Adipose tissue (tissue), 3 donors: ENCODE measurements at regions not wholly inside any gene's neighbourhood (a gene's known extent, or its start where the extent isn't known, plus 50 kb on each side); places are given as distances from the start of the nearest gene placed in this dataset.

ENCODE experiments used
- H3K27ac ChIP-seq: one replicate; pipeline ENCODE4 v1.5.1; 2013; ENCODE audit warnings: low read depth, low read length
- WGBS, 3 donors: extraction: QIAGEN DNeasy Blood & Tissue Kit; methylation state at CpG; one replicate each; pipeline ENCODE4 v1.1.7; 2013; 5-methylcytosine and 5-hydroxymethylcytosine counted together
- donor health status: healthy with polysubstance abuse.
- donor health status: Bipolar disorder and iron deficiency.
- donor health status: healthy.

GRCh38 chr17:68784431-68784830 lies 170.8 kb downstream of the ABCA8 start:
- H3K27ac ChIP-seq: no peak overlapping the region
- 80 to 91% (median 88%) methylated on average over 3 of the region's 3 CpGs for WGBS, 3 donors

DNA sequence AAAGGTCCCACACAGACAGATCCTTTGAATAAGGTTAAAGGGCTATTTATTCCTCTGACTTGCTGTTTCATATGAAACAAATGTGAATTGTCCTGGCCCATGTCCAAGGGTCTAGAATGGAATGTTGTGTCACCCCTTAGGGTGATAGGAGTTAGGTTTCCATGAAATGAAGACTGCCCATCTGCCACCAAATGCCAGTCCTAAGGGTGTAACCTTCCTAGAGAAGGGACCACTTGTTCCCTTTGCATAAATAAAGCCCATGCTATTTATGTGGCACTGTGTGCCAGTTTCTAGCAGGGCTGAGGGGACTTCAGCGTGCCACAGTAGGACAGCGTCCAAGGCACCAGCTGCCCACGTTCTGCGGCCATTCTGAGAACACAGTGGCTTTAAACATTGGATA lies 171.3 kb downstream of the ABCA8 start:
- no peak overlapping the region for H3K27ac ChIP-seq
- 84 to 90% (median 87%) methylated on average over 4 of the region's 4 CpGs for WGBS, 3 donors

- 60 to 83% (median 74%) methylated on average over 1 of the region's 1 CpG for WGBS, 3 donors
- no peak overlapping the region for H3K27ac ChIP-seq
These were observed 172.4 kb downstream of the ABCA8 start for GRCh38 chr17:68782789-68783188.

DNA sequence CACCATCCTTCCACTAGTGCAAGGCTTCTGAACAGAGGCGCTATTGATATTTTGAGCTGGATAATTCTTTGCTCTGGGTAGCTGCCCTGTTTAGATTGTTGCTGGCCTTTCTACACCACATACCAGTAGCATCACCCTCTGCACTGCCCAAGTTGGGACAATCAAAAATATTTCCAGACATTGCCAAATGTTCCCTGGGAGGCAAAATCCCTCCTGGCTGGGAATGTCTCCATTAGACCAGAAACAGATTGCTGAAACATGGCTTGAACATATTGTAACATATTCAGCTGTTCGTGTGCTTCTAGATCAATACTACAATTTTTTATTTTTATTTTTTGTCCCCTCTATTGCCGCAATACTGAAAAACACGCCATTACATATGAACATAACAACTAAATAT lies 174.6 kb downstream of the ABCA8 start:
- no peak overlapping the region for H3K27ac ChIP-seq
- WGBS, 3 donors: 90 to 95% (median 95%) methylated on average over 4 of the region's 4 CpGs

DNA sequence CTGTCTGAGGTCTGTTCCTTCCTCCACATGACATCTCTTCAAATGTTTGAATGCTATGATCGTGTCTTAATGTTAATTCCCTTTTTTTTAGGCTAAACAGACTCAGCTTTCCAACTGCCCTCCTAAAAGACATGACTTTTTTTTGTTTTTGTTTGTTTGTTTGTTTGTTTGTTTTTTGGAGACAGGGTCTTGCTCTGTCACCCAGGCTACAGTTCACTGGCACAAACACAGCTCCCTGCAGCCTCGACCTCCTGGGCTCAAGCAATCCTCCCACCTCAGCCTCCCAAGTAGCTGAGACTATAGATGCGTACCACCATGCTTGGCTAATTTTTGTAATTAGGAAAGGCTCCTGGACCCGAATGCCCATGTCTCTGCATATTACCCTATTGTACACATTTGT lies 176.5 kb downstream of the ABCA8 start:
- H3K27ac ChIP-seq: no peak overlapping the region
- WGBS, 3 donors: 75 to 86% (median 75%) methylated on average over 4 of the region's 4 CpGs

DNA sequence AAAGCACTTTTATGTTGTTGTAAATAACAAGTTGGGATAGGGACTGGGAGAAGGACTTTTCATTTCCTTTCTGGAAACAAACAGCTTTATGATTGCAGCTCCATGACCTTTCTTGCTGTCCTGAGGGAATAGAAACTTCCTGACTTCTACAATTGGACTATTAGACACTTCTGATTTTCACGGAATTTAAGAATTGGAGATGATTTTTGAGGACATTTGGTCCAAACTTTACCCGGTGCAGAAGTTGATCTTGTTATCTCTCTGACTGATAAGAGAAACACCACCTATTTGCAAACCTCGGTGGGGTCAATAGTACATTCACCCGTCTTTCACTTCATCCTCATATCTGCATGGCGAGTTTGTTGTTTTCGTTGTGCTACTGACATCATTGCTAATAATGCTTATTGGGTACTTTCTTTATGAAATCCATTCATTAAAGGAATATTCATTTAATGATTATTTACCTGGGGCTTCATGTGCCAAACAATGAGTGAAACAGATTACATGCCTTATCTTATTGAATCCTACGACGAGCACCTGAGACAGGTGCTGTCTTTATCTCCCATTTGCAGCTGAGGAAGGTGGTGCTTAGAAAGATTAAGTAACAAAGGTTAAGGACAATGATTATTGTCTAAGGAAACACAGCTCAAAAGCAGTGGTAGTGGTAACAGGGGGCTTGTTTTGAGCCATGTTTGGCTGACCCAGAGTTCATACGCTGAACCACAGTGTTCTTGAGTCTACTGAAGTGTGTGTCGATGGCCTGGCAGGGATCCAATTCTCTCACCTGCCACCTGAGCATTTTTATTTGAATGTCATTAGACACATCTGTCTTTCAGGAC lies 176.9 kb upstream of the FAM20A start:
- 25 to 57% (median 48%) methylated on average over 10 of the region's 10 CpGs for WGBS, 3 donors
- H3K27ac ChIP-seq: peak overlapping the region; percentile 6

GRCh38 chr17:68777243-68777855 lies 176.2 kb upstream of the FAM20A start:
- 20 to 38% (median 24%) methylated on average over 5 of the region's 5 CpGs for WGBS, 3 donors
- H3K27ac ChIP-seq: no peak overlapping the region

- peak overlapping the region; percentile 14 for H3K27ac ChIP-seq
- whole genome bisulfite sequencing, 3 donors: 89 to 98% (median 94%) methylated on average over 3 of the region's 3 CpGs
These were observed 175.3 kb upstream of the FAM20A start for GRCh38 chr17:68776451-68776850.

GRCh38 chr17:68775969-68776368 lies 174.8 kb upstream of the FAM20A start:
- 93 to 96% (median 96%) methylated on average over 2 of the region's 2 CpGs for WGBS, 3 donors
- no peak overlapping the region for H3K27ac ChIP-seq

DNA sequence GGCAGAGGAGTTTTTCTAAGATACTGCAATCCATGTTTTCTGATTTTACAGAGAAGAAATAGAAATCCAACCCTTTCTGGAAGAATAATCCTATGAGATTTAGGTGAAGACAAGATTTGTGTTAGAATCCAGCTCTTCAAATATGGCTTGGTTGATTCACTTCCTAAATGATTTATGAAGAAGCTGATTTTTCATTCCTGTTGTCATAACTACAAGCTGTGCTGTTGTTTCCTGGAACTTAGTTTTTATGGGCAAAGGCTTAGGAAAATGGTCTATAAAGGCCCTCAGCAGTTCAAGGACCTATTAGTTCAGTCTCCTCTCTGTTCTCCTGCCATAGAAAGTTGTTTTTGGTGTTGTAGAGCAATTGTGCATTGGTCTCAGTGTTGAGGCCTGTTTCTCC lies 174.2 kb upstream of the FAM20A start:
- H3K27ac ChIP-seq: no peak overlapping the region

GRCh38 chr17:68771867-68772515 lies 170.8 kb upstream of the FAM20A start:
- H3K27ac ChIP-seq: no peak overlapping the region
- WGBS, 3 donors: 33 to 43% (median 34%) methylated on average over 8 of the region's 8 CpGs

DNA sequence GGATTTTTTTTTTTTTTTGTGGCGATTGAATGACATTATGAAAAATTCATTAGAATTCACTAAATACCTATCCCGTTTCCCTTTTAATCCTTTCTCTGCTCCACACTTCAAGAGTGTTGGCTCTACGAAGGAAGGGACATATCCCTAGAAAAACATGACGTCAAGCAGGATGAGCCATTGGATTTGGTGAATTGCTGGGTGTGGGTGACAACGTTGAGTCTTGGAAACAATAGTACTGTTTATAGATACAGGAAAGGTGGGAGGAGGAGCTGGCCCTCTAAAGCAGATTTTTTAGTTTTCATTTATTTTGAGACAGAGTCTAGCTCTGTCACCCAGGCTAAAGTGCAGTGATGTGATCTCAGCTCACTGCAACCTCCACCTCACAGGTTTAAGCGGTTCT lies 167.6 kb upstream of the FAM20A start:
- H3K27ac ChIP-seq: no peak overlapping the region
- 74 to 82% (median 79%) methylated on average over 6 of the region's 6 CpGs for WGBS, 3 donors

- 75 to 83% (median 81%) methylated on average over 4 of the region's 4 CpGs for WGBS, 3 donors
- H3K27ac ChIP-seq: no peak overlapping the region
These were observed 165.5 kb upstream of the FAM20A start for GRCh38 chr17:68766640-68767039.

DNA sequence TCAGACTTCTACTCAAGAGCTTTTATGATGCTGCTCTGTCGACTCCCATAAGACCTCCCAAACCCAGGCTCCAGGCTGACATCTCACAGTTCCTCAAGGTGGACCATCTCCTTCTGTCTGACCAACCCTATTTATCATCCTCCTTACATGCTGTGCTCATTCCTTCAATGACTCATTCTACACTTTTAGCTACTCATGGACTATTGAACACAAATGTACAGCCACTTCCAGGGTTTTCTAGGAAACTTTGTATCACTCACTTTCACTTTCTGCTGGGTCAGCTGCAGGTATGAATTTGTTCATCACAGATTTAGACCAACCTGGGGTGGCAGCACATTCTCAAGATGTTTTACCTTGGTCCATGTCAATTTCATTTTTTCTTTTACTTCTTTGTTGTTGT lies 162.4 kb upstream of the FAM20A start:
- no peak overlapping the region for H3K27ac ChIP-seq
- 77 to 96% (median 77%) methylated on average over 1 of the region's 1 CpG for WGBS, 3 donors

DNA sequence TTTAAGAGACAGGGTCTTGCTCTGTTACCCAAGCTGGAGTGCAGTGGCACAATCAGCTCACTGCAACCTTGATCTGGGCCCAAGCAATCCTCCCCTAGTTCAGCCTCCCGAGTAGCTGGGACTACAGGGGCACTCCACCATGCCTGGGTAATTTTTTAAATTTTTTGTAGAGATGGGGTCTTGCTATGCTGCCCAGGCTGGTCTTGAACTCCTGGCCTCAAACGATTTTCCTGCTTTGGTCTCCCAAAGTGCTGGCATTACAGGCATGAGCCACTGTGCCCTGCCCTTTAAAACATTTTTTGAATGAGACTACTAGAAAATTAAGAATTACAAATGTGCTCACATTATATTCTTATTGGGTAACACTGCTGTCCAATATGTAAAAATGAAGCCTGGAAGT lies 161.7 kb upstream of the FAM20A start:
- 76 to 96% (median 92%) methylated on average over 2 of the region's 2 CpGs for WGBS, 3 donors
- H3K27ac ChIP-seq: no peak overlapping the region

DNA sequence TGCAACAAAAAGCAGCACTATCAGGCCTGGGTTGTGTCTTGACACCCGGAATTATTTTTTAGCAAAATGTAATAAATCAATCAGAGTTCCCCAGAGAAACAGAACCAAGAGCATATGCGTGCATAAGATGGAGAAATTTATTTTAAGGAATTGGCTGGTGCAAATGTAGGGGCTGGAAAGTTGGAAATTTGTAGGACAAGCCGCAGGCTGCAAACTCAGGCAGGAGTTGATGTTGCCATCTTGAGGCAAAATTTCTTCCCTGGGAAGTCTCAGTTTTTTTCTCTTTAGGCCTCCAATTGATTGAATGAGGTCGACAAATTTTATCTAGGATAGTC lies 158.9 kb upstream of the FAM20A start:
- WGBS, 3 donors: 44 to 48% (median 47%) methylated on average over 4 of the region's 4 CpGs
- H3K27ac ChIP-seq: no peak overlapping the region

GRCh38 chr17:68759343-68760140 lies 158.4 kb upstream of the FAM20A start:
- 4 to 9% (median 6%) methylated on average over 12 of the region's 12 CpGs for WGBS, 3 donors
- H3K27ac ChIP-seq: no peak overlapping the region

DNA sequence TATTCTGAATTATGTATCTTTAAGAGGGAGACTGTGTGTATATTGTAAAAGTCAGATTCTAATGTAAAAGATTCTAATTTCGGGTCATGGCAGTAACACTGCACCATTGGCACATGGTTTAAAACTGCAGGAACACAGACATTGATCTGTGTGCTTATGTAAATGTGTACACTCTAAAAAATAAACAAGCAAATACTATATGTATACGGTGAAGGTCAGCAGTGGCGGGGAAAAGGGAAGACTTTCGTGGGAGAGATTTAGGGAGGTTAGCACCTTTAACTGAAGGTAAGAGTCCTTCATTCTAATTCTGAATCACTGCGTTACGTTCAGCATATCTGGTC lies 157.8 kb upstream of the FAM20A start:
- H3K27ac ChIP-seq: no peak overlapping the region
- 49 to 89% (median 83%) methylated on average over 6 of the region's 6 CpGs for WGBS, 3 donors
